Motor neuron (in vitro differentiated cells): ENCODE measurements at regions not wholly inside any gene's neighbourhood (a gene's known extent, or its start where the extent isn't known, plus 50 kb on each side); places are given as distances from the start of the nearest gene placed in this dataset.
A peak's percentile ranks its signal among the peaks of the same experiment; 100 is the strongest.
"Not testable (repeated sequence)": the region's sequence is repeated elsewhere in the genome, so short reads cannot be mapped to it uniquely, and the experiment has no call there.

ENCODE experiments used
- ATAC-seq, 8 experiments: fragments of 200-7000 bp; cut with Tn5 transposase; replicated peaks in 6 of 8; 2 replicates each; pipeline ENCODE4 v1.8.0; 2021; ENCODE audit warnings: mild to moderate bottlenecking in 8 of 8, moderate library complexity in 8 of 8
- H3K27ac ChIP-seq, 2 donors: fragments of 250-450 bp; sonication (Bioruptor Pico); 2 replicates each; pipeline ENCODE4 v1.9.0; 2021; ENCODE audit warnings: antibody characterized with exemption in 2 of 2, mild to moderate bottlenecking in 2 of 2, moderate library complexity in 1 of 2
- H3K4me1 ChIP-seq, 2 donors: fragments of 250-450 bp; sonication (Bioruptor Pico); replicated peaks in 1 of 2; 2 replicates each; pipeline ENCODE4 v1.6.1; 2021; ENCODE audit warnings: antibody characterized with exemption in 2 of 2, mild to moderate bottlenecking in 2 of 2, moderate library complexity in 1 of 2
- H3K4me3 ChIP-seq, 5 donors: fragments of 250-450 bp; sonication (Bioruptor Pico); 2 replicates each; pipeline ENCODE4 v1.9.0; 2021; ENCODE audit warnings: antibody characterized with exemption in 5 of 5, mild to moderate bottlenecking in 5 of 5, moderate library complexity in 4 of 5
- WGBS, 10 experiments: fragments of 450-650 bp; shearing (Covaris generic); methylation state at CpG; one replicate each; pipeline ENCODE4 v1.0.0; 2022; 5-methylcytosine and 5-hydroxymethylcytosine counted together
- in situ Hi-C, 9 experiments: fragments of 400-800 bp; cut with MboI; loops; one replicate each; pipeline ENCODE4 v1.15.0; 2021; ENCODE audit warnings: low sequenced_read_pairs in 9 of 9, low pct_unique_long_range_greater_than_20kb in 2 of 9; ENCODE audit not compliant: unreplicated experiment in 9 of 9

GRCh38 chr3:125847966-125848365 is 121.0 kb upstream of the ROPN1B start:
- ATAC-seq, H3K27ac ChIP-seq, H3K4me3 ChIP-seq, H3K4me1 ChIP-seq, in situ Hi-C loops: not testable (repeated sequence)
- WGBS, 10 experiments: 90 to 98% (median 96%) methylated on average over 2 to 8 of the region's 15 CpGs; no CpG with 5 or more reads in 6 of the 10 experiments

DNA sequence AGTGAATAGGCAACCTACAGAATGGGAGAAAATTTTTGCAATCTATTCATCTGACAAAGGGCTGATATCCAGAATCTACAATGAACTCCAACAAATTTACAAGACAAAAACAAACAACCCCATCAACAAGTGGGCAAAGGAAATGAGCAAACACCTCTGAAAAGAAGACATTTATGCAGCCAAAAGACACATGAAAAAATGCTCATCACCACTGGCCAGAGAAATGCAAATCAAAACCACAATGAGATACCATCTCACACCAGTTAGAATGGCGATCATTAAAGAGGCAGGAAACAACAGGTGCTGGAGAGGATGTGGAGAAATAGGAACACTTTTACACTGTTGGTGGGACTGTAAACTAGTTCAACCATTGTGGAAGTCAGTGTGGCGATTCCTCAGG is 114.0 kb upstream of the ROPN1B start:
- H3K4me1 ChIP-seq, H3K4me3 ChIP-seq, in situ Hi-C loops, H3K27ac ChIP-seq, ATAC-seq: not testable (repeated sequence)
- 86 to 100% methylated on average over 1 of the region's 2 CpGs; no CpG with 5 or more reads in 8 of the 10 experiments for WGBS, 10 experiments

DNA sequence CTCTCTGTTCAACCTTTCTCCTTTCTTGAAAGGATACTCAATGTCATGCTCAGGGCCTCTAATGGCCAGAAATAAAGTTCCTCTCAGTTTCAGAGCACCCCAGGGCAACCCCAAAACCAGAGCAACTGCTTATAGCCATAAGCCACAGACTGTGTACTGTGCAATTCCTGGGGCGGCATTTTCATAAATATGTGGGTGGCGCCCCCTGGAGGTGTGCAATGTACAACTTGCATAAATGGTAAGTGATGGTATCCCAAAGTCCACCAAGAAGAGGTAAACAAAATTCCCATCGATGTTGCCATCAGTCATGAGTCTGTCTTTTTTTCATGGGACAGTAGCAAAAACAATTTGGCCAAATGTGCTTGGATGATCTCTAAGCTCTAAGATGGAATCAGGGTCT is 108.4 kb upstream of the ROPN1B start:
- in situ Hi-C loops: not testable (repeated sequence)
- 8 to 100% (median 82%) methylated on average over 1 to 3 of the region's 3 CpGs; no CpG with 5 or more reads in 4 of the 10 experiments for WGBS, 10 experiments

DNA sequence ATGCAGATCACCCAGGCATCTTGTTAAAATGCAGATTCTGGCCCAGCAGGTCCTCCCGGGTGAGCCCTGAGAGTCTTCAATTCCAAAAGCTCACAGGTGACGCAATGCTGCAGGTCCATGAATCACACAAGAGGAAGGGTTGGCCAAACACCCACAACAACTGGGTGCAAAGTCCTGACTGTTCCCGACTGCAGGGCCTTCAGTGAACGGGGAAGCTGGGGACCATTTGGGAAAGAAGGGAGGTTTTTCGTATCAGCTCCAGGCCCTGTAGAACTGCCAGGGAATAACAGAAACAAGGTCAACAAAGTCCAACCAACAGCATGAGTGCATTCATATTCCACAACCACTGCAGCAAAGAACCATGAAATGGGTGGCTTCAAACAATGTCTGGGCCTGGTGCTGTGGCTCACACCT is 106.1 kb upstream of the ROPN1B start:
- H3K4me3 ChIP-seq, H3K4me1 ChIP-seq, H3K27ac ChIP-seq, ATAC-seq, in situ Hi-C loops: not testable (repeated sequence)
- WGBS, 10 experiments: 0 to 33% (median 20%) methylated on average over 1 of the region's 5 CpGs; no CpG with 5 or more reads in 7 of the 10 experiments

More for the DNA sequence above, 108.4 kb upstream of the ROPN1B start:
- not testable (repeated sequence) for ATAC-seq, H3K4me1 ChIP-seq, H3K4me3 ChIP-seq, H3K27ac ChIP-seq

- H3K4me3 ChIP-seq, H3K27ac ChIP-seq, ATAC-seq, H3K4me1 ChIP-seq, in situ Hi-C loops: not testable (repeated sequence)
- 96 to 100% (median 100%) methylated on average over 1 to 3 of the region's 4 CpGs; no CpG with 5 or more reads in 4 of the 10 experiments for WGBS, 10 experiments
Observed at GRCh38 chr3:125864532-125864931, 104.4 kb upstream of the ROPN1B start.

- in situ Hi-C loops, H3K4me3 ChIP-seq, H3K4me1 ChIP-seq, H3K27ac ChIP-seq: not testable (repeated sequence)
- ATAC-seq: peak in 1 of 8 experiments; percentile 31
- WGBS, 10 experiments: 0 to 90% (median 77%) methylated on average over 1 to 6 of the region's 12 CpGs; no CpG with 5 or more reads in 5 of the 10 experiments
Observed at GRCh38 chr3:125886006-125886405, 83.0 kb upstream of the ROPN1B start.

DNA sequence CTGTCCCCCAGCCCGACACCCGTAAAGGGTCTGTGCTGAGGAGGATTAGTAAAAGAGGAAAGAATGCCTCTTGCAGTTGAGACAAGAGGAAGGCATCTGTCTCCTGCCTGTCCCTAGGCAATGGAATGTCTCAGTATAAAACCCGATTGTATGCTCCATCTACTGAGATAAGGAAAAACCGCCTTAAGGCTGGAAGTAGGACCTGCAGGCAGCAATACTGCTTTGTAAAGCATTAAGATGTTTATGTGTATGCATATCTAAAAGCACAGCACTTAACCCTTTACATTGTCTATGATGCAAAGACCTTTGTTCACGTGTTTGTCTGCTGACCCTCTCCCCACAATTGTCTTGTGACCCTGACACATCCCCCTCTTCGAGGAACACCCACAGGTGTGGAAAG is 69.8 kb upstream of the ROPN1B start:
- ATAC-seq, H3K4me3 ChIP-seq, in situ Hi-C loops, H3K27ac ChIP-seq, H3K4me1 ChIP-seq: not testable (repeated sequence)
- 80 to 100% methylated on average over 1 of the region's 6 CpGs; no CpG with 5 or more reads in 8 of the 10 experiments for WGBS, 10 experiments

DNA sequence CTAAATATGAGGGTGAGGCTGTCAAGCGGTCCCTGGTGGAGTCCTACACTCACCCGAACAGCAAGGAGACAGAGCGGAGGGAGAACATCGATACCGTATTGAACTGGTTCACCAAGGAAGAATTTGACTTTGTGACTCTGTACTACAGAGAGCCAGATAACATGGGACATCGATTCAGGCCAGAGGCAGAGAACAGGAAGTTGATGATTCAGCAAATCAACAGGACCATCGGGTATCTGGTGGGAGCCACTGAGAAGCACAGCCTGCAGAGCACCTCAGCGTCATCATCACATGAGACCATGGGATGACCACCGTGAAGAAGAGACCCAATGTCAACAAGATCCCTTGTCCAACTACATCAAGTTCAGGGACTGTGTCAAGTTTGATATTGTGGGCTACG is 67.5 kb upstream of the ROPN1B start:
- H3K4me1 ChIP-seq, H3K4me3 ChIP-seq, H3K27ac ChIP-seq, in situ Hi-C loops, ATAC-seq: not testable (repeated sequence)
- 73 to 100% (median 94%) methylated on average over 1 to 7 of the region's 10 CpGs; no CpG with 5 or more reads in 4 of the 10 experiments for WGBS, 10 experiments

- 98 to 100% methylated on average over 3 to 8 of the region's 29 CpGs; no CpG with 5 or more reads in 8 of the 10 experiments for WGBS, 10 experiments
- ATAC-seq, H3K27ac ChIP-seq, H3K4me1 ChIP-seq, H3K4me3 ChIP-seq, in situ Hi-C loops: not testable (repeated sequence)
Observed at GRCh38 chr3:125903780-125904455, 65.1 kb upstream of the ROPN1B start.

GRCh38 chr3:125907279-125907678 is 61.7 kb upstream of the ROPN1B start:
- not testable (repeated sequence) for ATAC-seq

GRCh38 chr3:125910851-125911250 is 58.1 kb upstream of the ROPN1B start:
- H3K4me3 ChIP-seq, ATAC-seq, in situ Hi-C loops, H3K4me1 ChIP-seq, H3K27ac ChIP-seq: not testable (repeated sequence)
- WGBS, 10 experiments: 43 to 100% (median 92%) methylated on average over 1 to 4 of the region's 6 CpGs; no CpG with 5 or more reads in 5 of the 10 experiments

More at GRCh38 chr3:125907279-125907678, 61.7 kb upstream of the ROPN1B start:
- in situ Hi-C loops, H3K4me1 ChIP-seq, H3K4me3 ChIP-seq, H3K27ac ChIP-seq: not testable (repeated sequence)
- 83% methylated on average over 1 of the region's 5 CpGs; no CpG with 5 or more reads in 9 of the 10 experiments for WGBS, 10 experiments

GRCh38 chr3:125914608-125915436 is 54.2 kb upstream of the ROPN1B start:
- peak overlapping the region; percentile 60 to 64 for H3K27ac ChIP-seq
- peaks cover 8 to 27% of the 10 kb centered on the region in 2 donors for H3K4me1 ChIP-seq
- ATAC-seq, in situ Hi-C loops: not testable (repeated sequence)
- peak overlapping the region; percentile 52 to 89 (median 77) for H3K4me3 ChIP-seq
- 0 to 50% (median 17%) methylated on average over 1 to 4 of the region's 14 CpGs; no CpG with 5 or more reads in 7 of the 10 experiments for WGBS, 10 experiments

- ATAC-seq, in situ Hi-C loops: not testable (repeated sequence)
- WGBS, 10 experiments: 0% methylated on average over 2 of the region's 30 CpGs; no CpG with 5 or more reads in 9 of the 10 experiments
- Histone ChIP-seq H3K27ac (peak overlapping the region; percentile 60 to 64), H3K4me3 (peak overlapping the region; percentile 52 to 89 (median 77)), H3K4me1 (peaks cover 8 to 27% of the 10 kb centered on the region in 2 donors)
Observed at GRCh38 chr3:125915437-125915787, 53.6 kb upstream of the ROPN1B start.
